Fibroblast of lung (primary cell): ENCODE measurements at regions not wholly inside any gene's neighbourhood (a gene's known extent, or its start where the extent isn't known, plus 50 kb on each side); places are given as distances from the start of the nearest gene placed in this dataset.

Experiments
- EZH2 ChIP-seq: IDR thresholded peaks from 2 replicates; pipeline ENCODE4 v1.5.1; 2012; ENCODE audit warnings: low read length, control low read depth, mild to moderate bottlenecking; ENCODE audit errors: missing control alignments
- TF ChIP-seq, protein P1 (sequence below), 2 donors: IDR thresholded peaks in 1 of 2; conservative IDR thresholded peaks in 1 of 2; 1 replicate in 1 of 2; 2 replicates in 1 of 2; pipeline ENCODE4 v1.5.1; 2011 to 2012; ENCODE audit warnings: low read length in 2 of 2, control low read depth in 1 of 2, inconsistent platforms in 1 of 2, low read depth in 1 of 2, mild to moderate bottlenecking in 1 of 2

DNA sequence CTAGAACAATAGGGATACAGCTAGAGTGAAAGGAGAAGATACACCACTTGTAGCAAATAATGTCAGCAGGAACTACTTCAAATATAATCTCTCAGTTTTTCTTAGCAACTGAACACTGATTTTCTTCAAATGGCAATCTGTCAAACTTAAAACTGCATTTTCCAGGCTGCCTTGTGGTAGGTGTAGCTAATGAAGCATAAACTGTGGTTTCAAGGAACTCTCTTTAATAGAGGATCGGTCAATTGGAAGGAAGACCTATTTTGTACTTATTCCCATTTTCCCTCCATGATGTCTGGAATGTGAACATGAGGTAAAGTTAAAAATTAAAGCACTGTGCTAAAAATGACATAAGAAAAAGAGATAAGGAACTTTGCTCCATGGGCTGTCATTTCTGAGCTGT, 1261.9 kb downstream of the PCDH17 start:
- TF ChIP-seq, protein P1, sequence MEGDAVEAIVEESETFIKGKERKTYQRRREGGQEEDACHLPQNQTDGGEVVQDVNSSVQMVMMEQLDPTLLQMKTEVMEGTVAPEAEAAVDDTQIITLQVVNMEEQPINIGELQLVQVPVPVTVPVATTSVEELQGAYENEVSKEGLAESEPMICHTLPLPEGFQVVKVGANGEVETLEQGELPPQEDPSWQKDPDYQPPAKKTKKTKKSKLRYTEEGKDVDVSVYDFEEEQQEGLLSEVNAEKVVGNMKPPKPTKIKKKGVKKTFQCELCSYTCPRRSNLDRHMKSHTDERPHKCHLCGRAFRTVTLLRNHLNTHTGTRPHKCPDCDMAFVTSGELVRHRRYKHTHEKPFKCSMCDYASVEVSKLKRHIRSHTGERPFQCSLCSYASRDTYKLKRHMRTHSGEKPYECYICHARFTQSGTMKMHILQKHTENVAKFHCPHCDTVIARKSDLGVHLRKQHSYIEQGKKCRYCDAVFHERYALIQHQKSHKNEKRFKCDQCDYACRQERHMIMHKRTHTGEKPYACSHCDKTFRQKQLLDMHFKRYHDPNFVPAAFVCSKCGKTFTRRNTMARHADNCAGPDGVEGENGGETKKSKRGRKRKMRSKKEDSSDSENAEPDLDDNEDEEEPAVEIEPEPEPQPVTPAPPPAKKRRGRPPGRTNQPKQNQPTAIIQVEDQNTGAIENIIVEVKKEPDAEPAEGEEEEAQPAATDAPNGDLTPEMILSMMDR (conservative IDR thresholded peaks at IDR 0.05 in 1 of 2, IDR thresholded peaks at IDR 0.05 in 1 of 2; ENCODE audit: low read depth in 1 of 2, low read length in 2 of 2), result no peak
- TF ChIP-seq EZH2, result no peak
